ENCODE measurements at regions not wholly inside any gene's neighbourhood (a gene's known extent, or its start where the extent isn't known, plus 50 kb on each side); places are given as distances from the start of the nearest gene placed in this dataset.

DNA sequence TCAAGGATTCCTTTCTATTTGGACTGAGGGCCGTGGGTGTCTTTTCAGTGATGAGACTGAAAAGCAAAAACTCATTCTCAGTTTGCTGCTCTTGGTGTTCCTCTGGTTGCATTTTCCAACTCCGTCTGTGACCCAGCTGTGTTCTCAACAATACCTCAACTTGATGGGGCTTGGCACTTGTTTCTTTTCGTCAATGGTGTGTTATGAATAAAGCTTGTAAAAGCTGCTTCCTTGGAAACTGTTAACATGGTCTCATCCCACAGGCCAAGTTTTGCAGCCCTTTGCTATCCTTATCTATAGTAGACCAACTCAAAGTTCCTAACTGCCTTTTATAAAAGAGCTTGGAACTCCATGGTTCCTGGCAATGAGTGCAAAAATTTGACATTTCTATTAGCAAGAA, 142.5 kb upstream of the UBE2E1 start:
- no peak overlapping the region for H3K27ac ChIP-seq
- ChIA-PET POLR2A (ENCODE audit: low non-redundant PET) (no interaction called here), CTCF (no interaction called here)
- TF ChIP-seq, protein P1, sequence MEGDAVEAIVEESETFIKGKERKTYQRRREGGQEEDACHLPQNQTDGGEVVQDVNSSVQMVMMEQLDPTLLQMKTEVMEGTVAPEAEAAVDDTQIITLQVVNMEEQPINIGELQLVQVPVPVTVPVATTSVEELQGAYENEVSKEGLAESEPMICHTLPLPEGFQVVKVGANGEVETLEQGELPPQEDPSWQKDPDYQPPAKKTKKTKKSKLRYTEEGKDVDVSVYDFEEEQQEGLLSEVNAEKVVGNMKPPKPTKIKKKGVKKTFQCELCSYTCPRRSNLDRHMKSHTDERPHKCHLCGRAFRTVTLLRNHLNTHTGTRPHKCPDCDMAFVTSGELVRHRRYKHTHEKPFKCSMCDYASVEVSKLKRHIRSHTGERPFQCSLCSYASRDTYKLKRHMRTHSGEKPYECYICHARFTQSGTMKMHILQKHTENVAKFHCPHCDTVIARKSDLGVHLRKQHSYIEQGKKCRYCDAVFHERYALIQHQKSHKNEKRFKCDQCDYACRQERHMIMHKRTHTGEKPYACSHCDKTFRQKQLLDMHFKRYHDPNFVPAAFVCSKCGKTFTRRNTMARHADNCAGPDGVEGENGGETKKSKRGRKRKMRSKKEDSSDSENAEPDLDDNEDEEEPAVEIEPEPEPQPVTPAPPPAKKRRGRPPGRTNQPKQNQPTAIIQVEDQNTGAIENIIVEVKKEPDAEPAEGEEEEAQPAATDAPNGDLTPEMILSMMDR (conservative IDR thresholded peaks at IDR 0.05; ENCODE audit: low read depth) = no peak
- no peak for DNase-seq (ENCODE audit: low spot score)

DNA sequence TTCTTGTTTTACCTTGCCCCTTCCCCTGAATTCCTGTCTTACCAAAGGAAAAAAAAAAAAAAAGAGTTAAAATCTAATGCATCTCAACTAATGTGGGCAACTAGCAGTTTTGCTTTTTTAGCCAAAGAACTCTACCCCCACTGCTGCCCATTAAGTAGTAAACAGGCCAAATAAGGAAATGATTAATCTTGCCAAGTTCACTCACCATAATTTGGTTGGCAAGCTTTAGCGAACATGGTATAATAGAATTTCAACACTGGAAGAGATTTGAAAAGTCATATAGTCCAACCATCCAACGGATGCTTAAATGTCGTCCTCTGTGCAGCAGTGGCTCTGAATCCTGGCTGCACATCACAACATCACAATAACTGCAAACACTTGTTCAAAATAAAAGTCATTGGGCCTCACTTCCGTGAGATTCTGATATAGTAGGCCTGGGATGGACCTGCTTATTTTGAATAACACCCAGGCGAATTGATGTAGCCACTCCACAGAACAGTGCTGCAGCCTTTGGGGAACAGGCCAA, 142.0 kb upstream of the UBE2E1 start:
- DNase-seq (ENCODE audit: low spot score) = no peak
- TF ChIP-seq, protein P1 (conservative IDR thresholded peaks at IDR 0.05; ENCODE audit: low read depth) = no peak
- POLR2A ChIA-PET (ENCODE audit: low non-redundant PET) = no interaction called here
- H3K27ac ChIP-seq = no peak overlapping the region
- CTCF ChIA-PET = interaction anchor here (0.7 kb wide), 1 partner anchor 145 kb away, joined by 3 read pairs; no protein-coding TSS in a partner anchor

DNA sequence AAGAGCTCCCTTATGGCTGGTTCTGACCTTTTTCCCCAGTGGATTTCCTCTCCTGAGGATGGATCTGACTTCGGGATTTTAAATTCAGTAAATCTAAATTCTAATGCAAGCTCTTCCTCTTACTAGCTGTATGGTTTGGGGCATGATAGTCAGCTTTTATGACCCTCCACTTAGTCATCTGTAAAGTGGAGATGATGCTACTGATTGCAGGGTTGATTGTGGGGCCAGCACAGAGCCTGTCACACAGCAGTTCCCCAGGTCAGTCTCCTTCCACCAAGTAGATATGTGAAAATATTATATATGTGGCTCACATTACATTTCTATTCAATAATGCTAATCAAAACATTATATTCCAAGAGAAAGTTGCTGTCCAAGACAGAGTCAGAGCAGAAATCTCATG, 141.3 kb upstream of the UBE2E1 start:
- ChIA-PET POLR2A (ENCODE audit: low non-redundant PET) (no interaction called here), CTCF (interaction anchor here (0.7 kb wide), 1 partner anchor 145 kb away, joined by 3 read pairs; no protein-coding TSS in a partner anchor)

DNA sequence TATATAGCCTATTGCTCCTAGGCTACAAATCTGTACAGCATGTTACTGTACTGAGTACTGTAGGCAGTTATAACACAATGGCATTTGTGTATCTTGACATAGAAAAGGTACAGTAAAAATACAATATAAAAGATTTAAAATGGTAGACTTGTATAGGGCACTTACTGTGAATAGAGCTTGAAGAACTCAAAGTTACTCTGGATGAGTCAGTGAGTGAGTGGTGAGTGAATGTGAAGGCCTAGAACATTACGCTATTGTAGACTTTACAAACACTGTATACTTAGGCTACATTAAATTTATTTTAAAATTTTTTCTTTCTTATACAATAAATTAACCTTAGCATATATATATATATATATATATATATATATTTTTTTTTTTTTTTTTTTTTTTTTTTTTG, 140.0 kb upstream of the UBE2E1 start:
- no peak overlapping the region for H3K27ac ChIP-seq
- ChIA-PET CTCF (no interaction called here), POLR2A (ENCODE audit: low non-redundant PET) (no interaction called here)
- DNase-seq (ENCODE audit: low spot score) = no peak
- TF ChIP-seq, protein P1 (conservative IDR thresholded peaks at IDR 0.05; ENCODE audit: low read depth) = no peak

More for the DNA sequence above, 141.3 kb upstream of the UBE2E1 start:
- TF ChIP-seq, protein P1 (conservative IDR thresholded peaks at IDR 0.05; ENCODE audit: low read depth) = no peak
- no peak overlapping the region for H3K27ac ChIP-seq
- no peak for DNase-seq (ENCODE audit: low spot score)

DNA sequence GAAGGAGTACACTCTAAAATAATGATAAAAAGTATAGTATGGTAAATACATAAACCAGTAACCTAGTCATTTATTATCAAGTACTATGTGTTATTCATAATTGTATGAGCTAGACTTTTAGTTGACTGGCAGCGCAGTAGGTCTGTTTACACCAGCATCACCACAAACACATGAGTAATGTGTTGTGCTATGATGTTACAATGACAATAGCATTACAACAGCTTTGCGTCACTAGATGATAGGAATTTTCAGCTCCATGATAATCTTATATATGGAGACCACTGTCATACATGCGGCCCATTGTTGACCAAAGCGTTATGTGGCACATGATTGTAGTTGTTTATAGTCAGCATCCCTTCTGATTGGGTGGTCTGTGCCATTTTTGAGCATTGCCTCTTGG, 138.9 kb upstream of the UBE2E1 start:
- DNase-seq (ENCODE audit: low spot score) = no peak
- TF ChIP-seq, protein P1 (conservative IDR thresholded peaks at IDR 0.05; ENCODE audit: low read depth) = no peak
- POLR2A ChIA-PET (ENCODE audit: low non-redundant PET) = no interaction called here
- H3K27ac ChIP-seq = no peak overlapping the region
- CTCF ChIA-PET = no interaction called here

DNA sequence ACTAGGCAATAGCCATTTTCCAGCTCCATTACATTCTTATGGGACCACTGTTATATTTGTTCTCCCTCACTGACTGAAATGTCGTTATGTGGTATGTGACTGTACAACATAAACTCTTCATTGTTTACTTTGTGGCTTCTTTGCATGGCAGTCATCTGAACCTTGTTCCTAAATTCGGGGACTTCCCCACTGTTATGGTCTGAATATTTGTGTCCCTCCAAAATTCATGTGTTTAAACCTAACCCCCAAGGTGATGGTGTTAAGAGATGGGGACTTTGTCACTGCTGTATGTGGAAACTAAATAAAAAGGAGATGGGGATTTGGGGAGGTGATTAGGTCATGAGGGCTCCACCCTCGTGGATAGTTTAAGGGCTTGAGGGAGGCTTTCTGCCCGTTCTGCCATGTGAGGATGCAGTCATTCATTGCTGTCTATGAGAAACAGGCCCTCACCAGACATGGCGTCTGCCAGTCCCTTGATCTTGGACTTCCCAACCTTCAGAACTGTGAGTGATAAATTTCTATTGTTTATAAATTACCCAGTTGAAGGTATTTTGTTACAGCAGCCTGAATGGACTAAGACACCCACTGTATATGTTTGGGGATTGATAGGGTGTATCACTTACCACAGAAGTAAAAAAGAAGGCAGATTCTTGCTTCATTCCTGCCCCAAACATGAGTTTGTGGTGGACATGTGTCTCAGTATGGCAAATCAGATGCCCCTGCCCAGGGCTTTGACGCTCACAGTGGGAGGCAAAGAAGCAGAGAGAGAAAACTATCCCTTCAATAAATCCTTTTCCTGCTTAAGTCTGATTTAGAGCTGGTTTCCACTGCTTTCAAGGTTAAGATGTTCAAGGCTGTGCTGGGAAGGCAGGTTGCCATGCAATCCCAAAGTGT, 138.0 kb upstream of the UBE2E1 start:
- ChIA-PET POLR2A (ENCODE audit: low non-redundant PET) (no interaction called here), CTCF (interaction anchor here (0.6 kb wide), 1 partner anchor 33 kb away, joined by 3 read pairs; no protein-coding TSS in a partner anchor)
- TF ChIP-seq, protein P1 (conservative IDR thresholded peaks at IDR 0.05; ENCODE audit: low read depth) = no peak
- peak overlapping the region; percentile 63; the same call in 1 of the 2 replicates for H3K27ac ChIP-seq
- no peak for DNase-seq (ENCODE audit: low spot score)
